IMR-90 (cell line): ENCODE measurements at regions not wholly inside any gene's neighbourhood (a gene's known extent, or its start where the extent isn't known, plus 50 kb on each side); places are given as distances from the start of the nearest gene placed in this dataset.

ENCODE experiments used
- BHLHE40 ChIP-seq: fragments of 150-350 bp; IDR thresholded peaks from 2 replicates; pipeline ENCODE4 v1.6.1; 2016; ENCODE audit warnings: mild to moderate bottlenecking, low read depth, low read length
- CEBPB ChIP-seq: IDR thresholded peaks from 2 replicates; pipeline ENCODE4 v1.6.1; 2012; ENCODE audit warnings: low read depth, low read length, improper control_type of control experiment
- FOS ChIP-seq: fragments of 150-350 bp; IDR thresholded peaks from 2 replicates; pipeline ENCODE4 v1.6.1; 2016; ENCODE audit warnings: low read depth, low read length
- MAFK ChIP-seq: IDR thresholded peaks from 2 replicates; pipeline ENCODE4 v1.6.1; 2012; ENCODE audit warnings: low read depth, low read length, improper control_type of control experiment
- NFE2L2 ChIP-seq: fragments of 150-350 bp; IDR thresholded peaks from 2 replicates; pipeline ENCODE4 v1.6.1; 2016; ENCODE audit warnings: low read depth, mild to moderate bottlenecking, low read length
- POLR2A ChIP-seq: IDR thresholded peaks from 2 replicates; pipeline ENCODE4 v1.6.1; 2012; ENCODE audit warnings: mild to moderate bottlenecking, low read depth, low read length
- RAD21 ChIP-seq: IDR thresholded peaks from 2 replicates; pipeline ENCODE4 v1.6.1; 2012; ENCODE audit warnings: low read length, improper control_type of control experiment
- RCOR1 ChIP-seq: IDR thresholded peaks from 2 replicates; pipeline ENCODE4 v1.6.1; 2012; ENCODE audit warnings: mild to moderate bottlenecking, low read length, improper control_type of control experiment; ENCODE audit not compliant: insufficient replicate concordance
- RFX5 ChIP-seq: IDR thresholded peaks from 2 replicates; pipeline ENCODE4 v1.8.0; 2012; ENCODE audit warnings: low read depth, mild to moderate bottlenecking, low read length, moderate library complexity
- SMC3 ChIP-seq: fragments of 150-350 bp; IDR thresholded peaks from 2 replicates; pipeline ENCODE4 v1.6.1; 2016; ENCODE audit warnings: low read depth, mild to moderate bottlenecking, antibody characterized with exemption, low read length, moderate library complexity
- TF ChIP-seq, protein P1 (sequence below): conservative IDR thresholded peaks from 2 replicates; pipeline ENCODE4 v1.5.1; 2012; ENCODE audit warnings: mild to moderate bottlenecking, low read depth, low read length, improper control_type of control experiment

DNA sequence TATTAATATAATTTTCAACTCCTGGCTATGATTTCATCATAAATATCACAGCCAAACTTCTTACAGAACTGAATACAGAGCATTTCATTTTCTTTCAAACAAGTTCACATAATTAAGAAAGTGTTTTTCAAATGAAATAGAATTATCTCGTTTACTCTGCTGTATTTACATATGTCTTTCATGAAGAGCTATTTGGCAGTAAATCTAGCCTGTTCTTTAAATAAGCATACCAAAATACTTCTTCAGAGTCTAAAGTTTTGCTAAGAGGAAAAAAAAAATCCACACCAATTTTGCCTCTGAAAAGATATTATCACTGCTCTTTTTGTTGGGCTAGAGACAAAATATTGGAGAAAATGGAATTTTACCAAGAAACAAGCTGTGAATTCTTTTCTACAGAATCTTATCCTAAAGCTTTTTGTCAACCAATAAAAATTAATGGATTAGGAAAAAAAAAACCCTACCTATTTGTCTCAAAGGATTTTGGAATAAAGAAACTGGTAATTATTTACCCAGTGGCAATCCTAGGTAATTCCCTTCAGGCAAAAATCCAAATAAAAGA is 287.9 kb upstream of the NR3C2 start:
- TF ChIP-seq RFX5 (no peak), MAFK (no peak), CEBPB (no peak), RCOR1 (no peak), FOS (no peak), BHLHE40 (no peak), SMC3 (no peak), NFE2L2 (no peak), RAD21 (no peak), POLR2A (no peak)
- TF ChIP-seq, protein P1, sequence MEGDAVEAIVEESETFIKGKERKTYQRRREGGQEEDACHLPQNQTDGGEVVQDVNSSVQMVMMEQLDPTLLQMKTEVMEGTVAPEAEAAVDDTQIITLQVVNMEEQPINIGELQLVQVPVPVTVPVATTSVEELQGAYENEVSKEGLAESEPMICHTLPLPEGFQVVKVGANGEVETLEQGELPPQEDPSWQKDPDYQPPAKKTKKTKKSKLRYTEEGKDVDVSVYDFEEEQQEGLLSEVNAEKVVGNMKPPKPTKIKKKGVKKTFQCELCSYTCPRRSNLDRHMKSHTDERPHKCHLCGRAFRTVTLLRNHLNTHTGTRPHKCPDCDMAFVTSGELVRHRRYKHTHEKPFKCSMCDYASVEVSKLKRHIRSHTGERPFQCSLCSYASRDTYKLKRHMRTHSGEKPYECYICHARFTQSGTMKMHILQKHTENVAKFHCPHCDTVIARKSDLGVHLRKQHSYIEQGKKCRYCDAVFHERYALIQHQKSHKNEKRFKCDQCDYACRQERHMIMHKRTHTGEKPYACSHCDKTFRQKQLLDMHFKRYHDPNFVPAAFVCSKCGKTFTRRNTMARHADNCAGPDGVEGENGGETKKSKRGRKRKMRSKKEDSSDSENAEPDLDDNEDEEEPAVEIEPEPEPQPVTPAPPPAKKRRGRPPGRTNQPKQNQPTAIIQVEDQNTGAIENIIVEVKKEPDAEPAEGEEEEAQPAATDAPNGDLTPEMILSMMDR = no peak
